Heart left ventricle (tissue), 16 donors: ENCODE measurements at regions not wholly inside any gene's neighbourhood (a gene's known extent, or its start where the extent isn't known, plus 50 kb on each side); places are given as distances from the start of the nearest gene placed in this dataset.

Source experiments
- ATAC-seq, 4 donors: fragments of 200-7000 bp; cut with Tn5 transposase; one replicate each; pipeline ENCODE4 v1.9.1; 2020 to 2022; ENCODE audit warnings: moderate library complexity in 4 of 4, mild to moderate bottlenecking in 3 of 4, moderate number of reproducible peaks in 1 of 4
- DNase-seq, 5 donors: peaks; one replicate each; pipeline ENCODE4 v3.0.0-alpha.2; 2020
- H3K27ac ChIP-seq, 12 donors: fragments of 200-600 bp; sonication (generic) in 4 of 12; one replicate each; pipeline versions ENCODE4 v1.5.0 to v1.8.0; 2016 to 2022; ENCODE audit warnings: mild to moderate bottlenecking in 2 of 12
- H3K27me3 ChIP-seq, 9 donors: fragments of 200-600 bp; sonication (generic) in 2 of 9; one replicate each; pipeline versions ENCODE4 v1.5.1 to v1.8.0; 2016 to 2022; ENCODE audit warnings: mild to moderate bottlenecking in 3 of 9
- H3K36me3 ChIP-seq, 9 donors: fragments of 200-600 bp; sonication (generic) in 2 of 9; one replicate each; pipeline versions ENCODE4 v1.5.0 to v1.8.0; 2018 to 2022; ENCODE audit warnings: mild to moderate bottlenecking in 2 of 9
- H3K4me1 ChIP-seq, 12 donors: fragments of 200-600 bp; sonication (generic) in 4 of 12; one replicate each; pipeline versions ENCODE4 v1.5.0 to v1.8.0; 2016 to 2022; ENCODE audit warnings: mild to moderate bottlenecking in 3 of 12
- H3K4me3 ChIP-seq, 12 donors: fragments of 200-600 bp; sonication (generic) in 4 of 12; one replicate each; pipeline versions ENCODE4 v1.5.0 to v1.8.0; 2017 to 2022; ENCODE audit warnings: mild to moderate bottlenecking in 9 of 12, moderate library complexity in 4 of 12
- H3K9me3 ChIP-seq, 12 donors: fragments of 200-600 bp; sonication (generic) in 4 of 12; one replicate each; pipeline versions ENCODE4 v1.5.0 to v1.8.0; 2016 to 2022; ENCODE audit warnings: mild to moderate bottlenecking in 1 of 12
- CTCF ChIP-seq, 12 donors: fragments of 200-600 bp; sonication (generic) in 4 of 12; IDR thresholded peaks; one replicate each; pipeline versions ENCODE4 v1.5.0 to v1.8.0; 2018 to 2022; ENCODE audit warnings: antibody characterized with exemption in 12 of 12, mild to moderate bottlenecking in 5 of 12
- POLR2A ChIP-seq, 2 donors: fragments of 450-650 bp; IDR thresholded peaks; one replicate each; pipeline ENCODE4 v1.6.1; 2017; ENCODE audit warnings: antibody characterized with exemption in 2 of 2, mild to moderate bottlenecking in 2 of 2, moderate library complexity in 2 of 2
- WGBS, 4 donors: extraction: QIAGEN DNeasy Blood & Tissue Kit in 2 of 4; methylation state at CpG; one replicate each; pipeline versions ENCODE4 v1.1.5 to v1.1.7; 2013 to 2018; 5-methylcytosine and 5-hydroxymethylcytosine counted together
- intact Hi-C, 10 donors: fragments of 100-400 bp; cut with DNase I; formaldehyde crosslinking; loops; one replicate each; pipeline versions ENCODE4 v1.11.1 to v1.14.2; 2022
- donor health status: ischemic (EF 13 %, LVEDD 7.1; RV severe dilation, severe dysfunction).
- donor health status: healthy with polysubstance abuse.
- donor health status: DM: no; HTN: yes; CAD: no.
- donor health status: DM: no; HTN: no; CAD: no.
- donor health status: ischemic (EF 25% LVEDD 6.9; RV normal size, moderate dysfunction).
- donor health status: ischemic (EF 25% LVEDD 5.7; RV mildly dilated, moderate dysfunction).
- donor health status: healthy.
- donor health status: DM: yes; HTN: yes; CAD: no.
- donor health status: ischemic (EF 35%, LVEDD 5.7; RV mildly dilated, moderate dysfunction).
- donor health status: nonischemic (EF 11% LVEDD 7.7; RV severe dilation, severe dysfunction).
- donor health status: DM: yes; HTN: yes; CAD: no.
- donor health status: PGD.
- donor health status: ischemic (EF 29% LVEDD 5.4; RV normal size, mild dysfunction).
- donor health status: nonischemic (EF 23%, LVEDD 6.1; RV moderate dilation, normal function).

DNA sequence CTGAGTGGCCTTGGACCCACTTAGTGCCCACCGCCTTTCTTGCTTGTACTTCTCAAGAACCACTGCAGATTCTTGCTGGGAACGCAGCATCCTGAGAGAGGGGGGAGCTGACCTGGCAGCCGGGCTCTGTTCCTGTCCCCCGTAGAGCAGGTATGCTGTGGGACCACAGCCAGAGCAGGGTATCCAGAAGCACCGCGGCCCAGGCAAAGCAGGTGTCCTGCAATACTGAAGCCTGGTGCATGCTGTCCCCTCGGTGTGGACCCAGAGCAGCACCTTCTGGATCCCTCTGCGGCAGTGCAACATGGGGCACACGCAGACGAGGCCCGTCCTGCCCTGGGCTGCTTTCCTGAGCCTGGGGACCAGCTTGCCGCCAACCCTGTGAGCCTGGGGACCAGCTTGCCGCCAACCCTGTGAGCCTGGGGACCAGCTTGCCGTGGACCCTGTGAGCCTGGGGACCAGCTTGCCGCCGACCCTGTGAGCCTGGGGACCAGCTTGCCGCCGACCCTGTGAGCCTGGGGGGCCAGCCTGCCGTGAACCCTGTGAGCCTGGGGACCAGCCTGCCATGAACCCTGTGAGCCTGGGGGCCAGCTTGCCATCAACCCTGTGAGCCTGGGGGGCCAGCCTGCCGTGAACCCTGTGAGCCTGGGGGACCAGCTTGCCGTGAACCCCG, 60.9 kb upstream of the ADGRA1 start:
- intact Hi-C loops: no loop called here
- 81 to 89% (median 83%) methylated on average over 9 to 22 of the region's 22 CpGs for WGBS, 4 donors
- Histone ChIP-seq H3K27ac (no peak overlapping the region), H3K36me3 (no peaks in the 10 kb centered on the region), H3K9me3 (no peaks in the 10 kb centered on the region), H3K27me3 (peaks cover 0 to 51% (median 3%) of the 10 kb centered on the region in 9 donors), H3K4me3 (no peak overlapping the region), H3K4me1 (peaks cover 0 to 7% (median 1%) of the 10 kb centered on the region in 12 donors)
- no peak for TF ChIP-seq CTCF (IDR thresholded peaks at IDR 0.05)
- no peak for TF ChIP-seq POLR2A (IDR thresholded peaks at IDR 0.05)
- ATAC-seq: no peak
- no peak for DNase-seq

DNA sequence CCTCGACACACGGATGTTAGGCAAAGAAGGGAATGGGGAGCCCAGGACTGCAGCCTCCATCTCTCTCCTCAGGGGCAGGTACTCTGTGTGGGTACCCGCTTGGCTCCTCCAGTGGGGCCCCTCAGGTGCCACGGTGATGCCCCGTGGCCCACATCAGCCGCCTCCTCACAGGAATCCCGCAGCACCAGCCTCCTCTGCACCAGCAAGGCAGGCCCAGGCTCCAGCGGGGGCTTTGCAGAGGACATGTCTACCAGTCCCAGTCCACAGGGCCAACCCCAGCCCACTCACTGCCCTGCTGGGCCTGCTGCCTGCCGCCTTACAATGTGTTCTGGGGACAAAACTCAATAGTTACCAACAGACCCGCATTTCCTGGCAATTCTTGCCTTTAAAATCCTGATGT, 61.6 kb upstream of the ADGRA1 start:
- intact Hi-C loops: no loop called here
- no peak for DNase-seq
- no peaks in the 10 kb centered on the region for H3K36me3 ChIP-seq
- H3K9me3 ChIP-seq: no peaks in the 10 kb centered on the region
- no peak for ATAC-seq
- no peak overlapping the region for H3K27ac ChIP-seq
- H3K4me3 ChIP-seq: no peak overlapping the region
- peaks cover 0 to 49% (median 5%) of the 10 kb centered on the region in 9 donors for H3K27me3 ChIP-seq
- whole genome bisulfite sequencing, 4 donors: 73 to 86% (median 79%) methylated on average over 7 to 10 of the region's 10 CpGs
- H3K4me1 ChIP-seq: peaks cover 0 to 7% (median 1%) of the 10 kb centered on the region in 12 donors
- TF ChIP-seq POLR2A (IDR thresholded peaks at IDR 0.05) (no peak), CTCF (IDR thresholded peaks at IDR 0.05) (no peak)

GRCh38 chr10:133025558-133026090, 62.1 kb upstream of the ADGRA1 start:
- Histone ChIP-seq H3K36me3 (no peaks in the 10 kb centered on the region), H3K4me3 (no peak overlapping the region), H3K27ac (no peak overlapping the region), H3K27me3 (peaks cover 0 to 45% (median 5%) of the 10 kb centered on the region in 9 donors), H3K9me3 (no peaks in the 10 kb centered on the region), H3K4me1 (peaks cover 0 to 7% (median 1%) of the 10 kb centered on the region in 12 donors)
- ATAC-seq: no peak
- no peak for DNase-seq
- intact Hi-C loops: no loop called here
- TF ChIP-seq CTCF (IDR thresholded peaks at IDR 0.05) (no peak), POLR2A (IDR thresholded peaks at IDR 0.05) (no peak)
- 71 to 77% (median 72%) methylated on average over 12 to 13 of the region's 13 CpGs for WGBS, 4 donors

DNA sequence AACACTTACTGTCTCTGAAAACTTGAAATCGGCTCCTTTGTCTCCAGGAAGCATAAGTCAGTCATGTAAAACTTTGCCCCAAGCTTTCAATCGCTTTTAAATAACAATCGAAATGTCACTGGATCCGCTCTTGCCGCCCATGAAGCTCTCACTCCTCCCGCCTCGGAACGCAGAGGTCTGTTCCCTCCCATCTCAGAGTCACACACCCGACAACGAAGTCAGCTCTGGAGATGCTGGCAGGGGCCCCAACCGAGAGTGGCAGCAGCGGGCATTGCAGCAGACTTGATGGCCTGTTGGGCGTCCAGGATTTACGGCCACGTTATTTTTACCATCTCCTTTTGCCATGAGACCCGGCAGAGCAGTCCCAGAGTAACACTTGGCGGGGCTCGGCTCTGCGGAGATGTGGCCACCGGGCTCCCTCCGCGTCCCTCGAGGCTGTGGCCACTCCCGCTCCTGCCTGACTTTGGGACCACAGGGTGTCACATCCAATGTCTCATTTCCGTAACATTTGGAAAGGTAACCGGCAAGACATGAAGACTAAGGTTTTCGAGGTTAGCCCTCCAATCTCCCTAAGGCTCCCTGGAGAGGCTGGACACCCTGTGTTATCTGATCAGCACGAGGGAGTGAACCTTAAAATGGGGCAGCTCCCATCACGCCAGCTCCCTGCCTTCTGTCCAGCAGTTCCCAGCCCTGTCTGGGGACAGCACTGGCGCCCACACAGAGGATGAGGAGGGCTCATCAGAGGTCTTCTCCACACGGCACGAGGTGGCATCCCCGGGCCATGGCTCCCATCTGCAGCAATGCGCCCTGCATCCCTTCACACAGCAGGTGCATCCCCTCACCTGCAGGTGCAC, 62.8 kb upstream of the ADGRA1 start:
- H3K27me3 ChIP-seq: peaks cover 0 to 41% (median 5%) of the 10 kb centered on the region in 9 donors
- no peaks in the 10 kb centered on the region for H3K9me3 ChIP-seq
- no peak for TF ChIP-seq POLR2A (IDR thresholded peaks at IDR 0.05)
- TF ChIP-seq CTCF (IDR thresholded peaks at IDR 0.05): no peak
- ATAC-seq (no peak), DNase-seq (no peak)
- no peak overlapping the region for H3K4me3 ChIP-seq
- intact Hi-C loops: no loop called here
- 60 to 64% (median 60%) methylated on average over 31 to 34 of the region's 34 CpGs for WGBS, 4 donors
- peaks cover 0 to 7% (median 1%) of the 10 kb centered on the region in 12 donors for H3K4me1 ChIP-seq
- H3K36me3 ChIP-seq: no peaks in the 10 kb centered on the region
- H3K27ac ChIP-seq: no peak overlapping the region
